ENCODE measurements at regions not wholly inside any gene's neighbourhood (a gene's known extent, or its start where the extent isn't known, plus 50 kb on each side); places are given as distances from the start of the nearest gene placed in this dataset.

GRCh38 chr14:97414718-97415098, 617.5 kb downstream of the VRK1 start:
- H3K36me3 ChIP-seq (ENCODE audit: control insufficient read depth in 2 of 2, insufficient read depth in 1 of 2, low read length in 2 of 2), result no peaks in the 10 kb centered on the region
- no peaks in the 10 kb centered on the region for H3K4me1 ChIP-seq (ENCODE audit: control insufficient read depth, insufficient read depth, low read length)
- no peak overlapping the region for H3K27ac ChIP-seq (ENCODE audit: extremely low read depth, low read depth, low read length)
- no peak overlapping the region for H3K4me3 ChIP-seq (ENCODE audit: low read depth, low read length)
- H3K9me3 ChIP-seq (ENCODE audit: control insufficient read depth, insufficient read depth, low read depth, low read length), result no peaks in the 10 kb centered on the region
- POLR2A ChIA-PET, result no interaction called here
- CTCF ChIA-PET, result no interaction called here
- TF ChIP-seq ZNF121 (tag by site-specific recombination; IDR thresholded peaks at IDR 0.05) (no peak), ZBTB8A (tag by site-specific recombination; IDR thresholded peaks at IDR 0.05) (no peak), ZNF274 (IDR thresholded peaks at IDR 0.05; ENCODE audit: low read length) (no peak), ZNF274 (tag by site-specific recombination; IDR thresholded peaks at IDR 0.05; ENCODE audit: borderline replicate concordance) (no peak), KLF9 (tag by site-specific recombination; IDR thresholded peaks at IDR 0.05; ENCODE audit: low read depth) (no peak), GLI4 (tag by site-specific recombination; IDR thresholded peaks at IDR 0.05) (no peak), ZNF621 (tag by site-specific recombination; IDR thresholded peaks at IDR 0.05) (no peak), KLF7 (tag by site-specific recombination; IDR thresholded peaks at IDR 0.05; ENCODE audit: borderline replicate concordance) (no peak), GFI1B (tag by site-specific recombination; IDR thresholded peaks at IDR 0.05) (no peak)

GRCh38 chr14:97415907-97416306, 618.7 kb downstream of the VRK1 start:
- Histone ChIP-seq H3K9me3 (ENCODE audit: control insufficient read depth, insufficient read depth, low read depth, low read length) (no peaks in the 10 kb centered on the region), H3K27ac (ENCODE audit: extremely low read depth, low read depth, low read length) (no peak overlapping the region), H3K4me3 (ENCODE audit: low read depth, low read length) (no peak overlapping the region), H3K4me1 (ENCODE audit: control insufficient read depth, insufficient read depth, low read length) (no peaks in the 10 kb centered on the region), H3K36me3 (ENCODE audit: control insufficient read depth in 2 of 2, insufficient read depth in 1 of 2, low read length in 2 of 2) (no peaks in the 10 kb centered on the region)
- CTCF ChIA-PET, result no interaction called here
- POLR2A ChIA-PET, result interaction anchor here (0.6 kb wide), 1 partner anchor 307 kb away, joined by 3 read pairs; no protein-coding TSS in a partner anchor
- TF ChIP-seq ZSCAN18 (tag by site-specific recombination; IDR thresholded peaks at IDR 0.05), result no peak
- TF ChIP-seq ZNF621 (tag by site-specific recombination; IDR thresholded peaks at IDR 0.05), result no peak
- no peak for TF ChIP-seq ZBTB44 (tag by site-specific recombination; IDR thresholded peaks at IDR 0.05)
- TF ChIP-seq ZNF561 (tag by site-specific recombination; IDR thresholded peaks at IDR 0.05; ENCODE audit: borderline replicate concordance), result no peak
- TF ChIP-seq YY2 (tag by site-specific recombination; IDR thresholded peaks at IDR 0.05), result no peak
- TF ChIP-seq ZNF169 (tag by site-specific recombination; IDR thresholded peaks at IDR 0.05), result no peak
- TF ChIP-seq AEBP2 (tag by site-specific recombination; IDR thresholded peaks at IDR 0.05; ENCODE audit: borderline replicate concordance), result no peak
- TF ChIP-seq ZNF335 (tag by site-specific recombination; conservative IDR thresholded peaks at IDR 0.05), result no peak
- TF ChIP-seq ZNF302 (tag by site-specific recombination; IDR thresholded peaks at IDR 0.05; ENCODE audit: low read depth), result no peak
- TF ChIP-seq ZFP41 (tag by site-specific recombination; IDR thresholded peaks at IDR 0.05; ENCODE audit: borderline replicate concordance), result no peak
- TF ChIP-seq GLIS2 (tag by site-specific recombination; IDR thresholded peaks at IDR 0.05), result no peak
- no peak for TF ChIP-seq ZNF391 (tag by site-specific recombination; IDR thresholded peaks at IDR 0.05; ENCODE audit: borderline replicate concordance, low read depth)
- no peak for TF ChIP-seq ZSCAN4 (tag by site-specific recombination; IDR thresholded peaks at IDR 0.05)
- no peak for TF ChIP-seq ZNF555 (tag by site-specific recombination; conservative IDR thresholded peaks at IDR 0.05)
- no peak for TF ChIP-seq PRDM2 (tag by site-specific recombination; IDR thresholded peaks at IDR 0.05; ENCODE audit: borderline replicate concordance)
